ENCODE measurements at regions not wholly inside any gene's neighbourhood (a gene's known extent, or its start where the extent isn't known, plus 50 kb on each side); places are given as distances from the start of the nearest gene placed in this dataset.
A peak's percentile ranks its signal among the peaks of the same experiment; 100 is the strongest.
"Not testable (repeated sequence)": the region's sequence is repeated elsewhere in the genome, so short reads cannot be mapped to it uniquely, and the experiment has no call there.

- DNase-seq (ENCODE audit: low read depth) = no peak
Observed at GRCh38 chr9:97179616-97180015, 127.8 kb upstream of the CCDC180 start.

GRCh38 chr9:97176206-97176605 is 131.3 kb upstream of the CCDC180 start:
- DNase-seq (ENCODE audit: low read depth) = peak; percentile 0

- peak; percentile 2 for DNase-seq (ENCODE audit: low read depth)
Observed at GRCh38 chr9:97168174-97168573, 129.2 kb upstream of the CTSV start.

- DNase-seq (ENCODE audit: low read depth) = not testable (repeated sequence)
Observed at GRCh38 chr9:97166496-97167138, 127.7 kb upstream of the CTSV start.

GRCh38 chr9:97160255-97160654 is 121.3 kb upstream of the CTSV start:
- no peak for DNase-seq (ENCODE audit: low read depth)

- not testable (repeated sequence) for DNase-seq (ENCODE audit: low read depth)
Observed at GRCh38 chr9:97158722-97159121, 119.8 kb upstream of the CTSV start.

- not testable (repeated sequence) for DNase-seq (ENCODE audit: low read depth)
Observed at GRCh38 chr9:97155441-97155840, 116.5 kb upstream of the CTSV start.

GRCh38 chr9:97153967-97154366 is 115.0 kb upstream of the CTSV start:
- DNase-seq (ENCODE audit: low read depth) = no peak

- DNase-seq (ENCODE audit: low read depth) = not testable (repeated sequence)
Observed at GRCh38 chr9:97153160-97153559, 114.2 kb upstream of the CTSV start.

- not testable (repeated sequence) for DNase-seq (ENCODE audit: low read depth)
Observed at GRCh38 chr9:97150471-97150870, 111.5 kb upstream of the CTSV start.

GRCh38 chr9:97148428-97148827 is 109.5 kb upstream of the CTSV start:
- DNase-seq (ENCODE audit: low read depth) = not testable (repeated sequence)

- DNase-seq (ENCODE audit: low read depth) = not testable (repeated sequence)
Observed at GRCh38 chr9:97145680-97146079, 106.7 kb upstream of the CTSV start.

GRCh38 chr9:97140566-97140965 is 101.6 kb upstream of the CTSV start:
- DNase-seq (ENCODE audit: low read depth) = no peak

- no peak for DNase-seq (ENCODE audit: low read depth)
Observed at GRCh38 chr9:97136421-97136820, 97.5 kb upstream of the CTSV start.

- not testable (repeated sequence) for DNase-seq (ENCODE audit: low read depth)
Observed at GRCh38 chr9:97133966-97134365, 95.0 kb upstream of the CTSV start.

- DNase-seq (ENCODE audit: low read depth) = no peak
Observed at GRCh38 chr9:97132865-97133264, 93.9 kb upstream of the CTSV start.

GRCh38 chr9:97130864-97131263 is 91.9 kb upstream of the CTSV start:
- not testable (repeated sequence) for DNase-seq (ENCODE audit: low read depth)

- not testable (repeated sequence) for DNase-seq (ENCODE audit: low read depth)
Observed at GRCh38 chr9:97130387-97130786, 91.4 kb upstream of the CTSV start.

GRCh38 chr9:97128919-97129318 is 90.0 kb upstream of the CTSV start:
- no peak for DNase-seq (ENCODE audit: low read depth)

GRCh38 chr9:97124256-97124655 is 85.3 kb upstream of the CTSV start:
- DNase-seq (ENCODE audit: low read depth) = no peak

GRCh38 chr9:97110696-97111095 is 71.8 kb upstream of the CTSV start:
- DNase-seq (ENCODE audit: low read depth) = no peak

GRCh38 chr9:97109194-97109811 is 70.4 kb upstream of the CTSV start:
- DNase-seq (ENCODE audit: low read depth) = peak; percentile 36

- DNase-seq (ENCODE audit: low read depth) = not testable (repeated sequence)
Observed at GRCh38 chr9:97105220-97105619, 66.3 kb upstream of the CTSV start.
